HepG2 (cell line): ENCODE measurements at regions not wholly inside any gene's neighbourhood (a gene's known extent, or its start where the extent isn't known, plus 50 kb on each side); places are given as distances from the start of the nearest gene placed in this dataset.

Experiments used
- ATAD3A ChIP-seq: sonication (generic); formaldehyde crosslinking; IDR thresholded peaks from 2 replicates; pipeline ENCODE4 v1.4.0; 2020; ENCODE audit warnings: missing genetic modification reagents
- ATF4 ChIP-seq, 2 experiments: fragments of 450-650 bp in 1 of 2; sonication (generic) in 1 of 2; formaldehyde crosslinking; IDR thresholded peaks; 2 replicates each; pipeline versions ENCODE4 v1.5.0 to v1.8.0; 2020 to 2022; ENCODE audit warnings: mild to moderate bottlenecking in 1 of 2, missing genetic modification reagents in 1 of 2
- CAMTA2 ChIP-seq: sonication (generic); formaldehyde crosslinking; IDR thresholded peaks from 2 replicates; pipeline ENCODE4 v1.4.0; 2020; ENCODE audit warnings: mild to moderate bottlenecking, missing genetic modification reagents, borderline replicate concordance
- CCAR2 ChIP-seq: fragments of 200-400 bp; formaldehyde crosslinking; optimal IDR thresholded peaks from 2 replicates; pipeline ENCODE3; 2018; ENCODE audit warnings: low read depth, mild to moderate bottlenecking, low read length, moderate library complexity
- ERF ChIP-seq: IDR thresholded peaks from 2 replicates; pipeline ENCODE4 v1.6.1; 2018; ENCODE audit warnings: missing biosample characterization, missing genetic modification reagents
- FOXJ3 ChIP-seq: sonication (generic); formaldehyde crosslinking; IDR thresholded peaks from 2 replicates; pipeline ENCODE4 v1.4.0; 2020; ENCODE audit warnings: missing genetic modification reagents, mild to moderate bottlenecking, borderline replicate concordance
- FOXK2 ChIP-seq: fragments of 450-650 bp; IDR thresholded peaks from 2 replicates; pipeline ENCODE4 v1.6.1; 2016
- MEIS2 ChIP-seq: sonication (generic); formaldehyde crosslinking; IDR thresholded peaks from 2 replicates; pipeline ENCODE4 v1.9.0; 2021; ENCODE audit warnings: mild to moderate bottlenecking, missing genetic modification reagents
- RARA ChIP-seq: IDR thresholded peaks from 2 replicates; pipeline ENCODE4 v1.6.1; 2016; ENCODE audit warnings: missing genetic modification reagents, missing compliant biosample characterization
- SKI ChIP-seq: fragments of 450-650 bp; IDR thresholded peaks from one replicate; pipeline ENCODE4 v1.6.1; 2018; ENCODE audit warnings: mild to moderate bottlenecking; ENCODE audit not compliant: partially characterized antibody
- SP140L ChIP-seq: sonication (generic); formaldehyde crosslinking; IDR thresholded peaks from 2 replicates; pipeline ENCODE4 v1.4.0; 2020; ENCODE audit warnings: missing genetic modification reagents, borderline replicate concordance
- STAG1 ChIP-seq: sonication (generic); formaldehyde crosslinking; IDR thresholded peaks from 2 replicates; pipeline ENCODE4 v1.4.0; 2020; ENCODE audit warnings: missing genetic modification reagents
- ZBED4 ChIP-seq: sonication (generic); formaldehyde crosslinking; IDR thresholded peaks from 2 replicates; pipeline ENCODE4 v1.4.0; 2020; ENCODE audit warnings: missing genetic modification reagents, borderline replicate concordance
- ZNF136 ChIP-seq: sonication (generic); formaldehyde crosslinking; IDR thresholded peaks from 2 replicates; pipeline ENCODE4 v1.8.1; 2022; ENCODE audit warnings: low read depth, mild to moderate bottlenecking, moderate library complexity, missing genetic modification reagents
- ZNF350 ChIP-seq: sonication (generic); formaldehyde crosslinking; IDR thresholded peaks from 2 replicates; pipeline ENCODE4 v1.4.0; 2020; ENCODE audit warnings: mild to moderate bottlenecking, low read depth, missing genetic modification reagents, borderline replicate concordance
- ZNF362 ChIP-seq: sonication (generic); formaldehyde crosslinking; IDR thresholded peaks from 2 replicates; pipeline ENCODE4 v1.4.0; 2020; ENCODE audit warnings: missing genetic modification reagents, mild to moderate bottlenecking, borderline replicate concordance
- ZNF496 ChIP-seq: sonication (generic); formaldehyde crosslinking; IDR thresholded peaks from 2 replicates; pipeline ENCODE4 v1.8.1; 2023; ENCODE audit warnings: mild to moderate bottlenecking, moderate library complexity, missing genetic modification reagents; ENCODE audit not compliant: insufficient replicate concordance
- ZNF552 ChIP-seq: sonication (generic); formaldehyde crosslinking; IDR thresholded peaks from 2 replicates; pipeline ENCODE4 v1.9.0; 2022; ENCODE audit warnings: missing genetic modification reagents, mild to moderate bottlenecking, borderline replicate concordance
- ZNF557 ChIP-seq: sonication (generic); formaldehyde crosslinking; IDR thresholded peaks from 2 replicates; pipeline ENCODE4 v1.4.0; 2020; ENCODE audit warnings: missing genetic modification reagents
- ZNF703 ChIP-seq: sonication (generic); formaldehyde crosslinking; IDR thresholded peaks from 2 replicates; pipeline ENCODE4 v1.5.1; 2020; ENCODE audit warnings: missing genetic modification reagents, mild to moderate bottlenecking, moderate library complexity, borderline replicate concordance
- ZNF768 ChIP-seq: sonication (generic); formaldehyde crosslinking; IDR thresholded peaks from 2 replicates; pipeline ENCODE4 v1.4.0; 2020; ENCODE audit warnings: missing genetic modification reagents
- ZNF772 ChIP-seq: sonication (generic); formaldehyde crosslinking; IDR thresholded peaks from 2 replicates; pipeline ENCODE4 v1.5.0; 2020; ENCODE audit warnings: mild to moderate bottlenecking, missing genetic modification reagents
- ZNF792 ChIP-seq: IDR thresholded peaks from 2 replicates; pipeline ENCODE4 v1.6.1; 2016

GRCh38 chr2:2901384-2902345 lies 476.0 kb downstream of the EIPR1 start (continued):
- no peak for TF ChIP-seq ZNF703 (CRISPR knock-in tag)
- TF ChIP-seq ZNF362 (CRISPR knock-in tag) = no peak
- TF ChIP-seq ZNF552 (CRISPR knock-in tag) = no peak
- no peak for TF ChIP-seq FOXJ3 (CRISPR knock-in tag)
- TF ChIP-seq ERF (CRISPR knock-in tag) = no peak
- TF ChIP-seq CAMTA2 (CRISPR knock-in tag) = no peak
- TF ChIP-seq ZBED4 (CRISPR knock-in tag) = no peak
- no peak for TF ChIP-seq ZNF136 (CRISPR knock-in tag)
- TF ChIP-seq ATF4 (CRISPR knock-in tag; IDR thresholded peaks at IDR 0.05) = no peak
- no peak for TF ChIP-seq SKI
- TF ChIP-seq STAG1 (CRISPR knock-in tag) = no peak
- TF ChIP-seq FOXK2 = no peak
- TF ChIP-seq ZNF772 = no peak
- no peak for TF ChIP-seq ZNF768 (CRISPR knock-in tag)
- TF ChIP-seq MEIS2 (CRISPR knock-in tag) = peak; percentile 47; the same call in 1 of the 2 replicates
- TF ChIP-seq ZNF350 (CRISPR knock-in tag) = no peak
- TF ChIP-seq CCAR2 = no peak
- no peak for TF ChIP-seq ZNF557 (CRISPR knock-in tag)
- no peak for TF ChIP-seq ATAD3A (CRISPR knock-in tag)
- no peak for TF ChIP-seq ZNF496
- no peak for TF ChIP-seq ZNF792 (CRISPR knock-in tag)
- TF ChIP-seq RARA (CRISPR knock-in tag) = peak; percentile 25; the same call in 1 of the 2 replicates
- TF ChIP-seq SP140L (CRISPR knock-in tag) = no peak
